CD4-positive, alpha-beta T cell treated with Interleukin-6 at 100 ng/mL for 8 hours (primary cell): ENCODE measurements at regions not wholly inside any gene's neighbourhood (a gene's known extent, or its start where the extent isn't known, plus 50 kb on each side); places are given as distances from the start of the nearest gene placed in this dataset.
"Not testable (repeated sequence)": the region's sequence is repeated elsewhere in the genome, so short reads cannot be mapped to it uniquely, and the experiment has no call there.

Source experiments
- DNase-seq: peaks from one replicate; pipeline ENCODE4 v3.0.0-alpha.2; 2020; ENCODE audit warnings: mixed read lengths, low spot score

- DNase-seq = not testable (repeated sequence)
Measured at GRCh38 chr16:32116533-32116932, 136.6 kb upstream of the TP53TG3D start.

GRCh38 chr16:32120372-32120771, 132.7 kb upstream of the TP53TG3D start:
- DNase-seq = not testable (repeated sequence)

- DNase-seq = not testable (repeated sequence)
Measured at GRCh38 chr16:32120779-32121178, 132.3 kb upstream of the TP53TG3D start.

- not testable (repeated sequence) for DNase-seq
Measured at GRCh38 chr16:32121273-32121900, 131.7 kb upstream of the TP53TG3D start.

GRCh38 chr16:32152434-32152833, 100.7 kb upstream of the TP53TG3D start:
- DNase-seq = not testable (repeated sequence)

GRCh38 chr16:32187918-32188669, 65.0 kb upstream of the TP53TG3D start:
- not testable (repeated sequence) for DNase-seq

GRCh38 chr16:32202585-32202984, 50.5 kb upstream of the TP53TG3D start:
- DNase-seq = not testable (repeated sequence)
